ENCODE measurements at regions not wholly inside any gene's neighbourhood (a gene's known extent, or its start where the extent isn't known, plus 50 kb on each side); places are given as distances from the start of the nearest gene placed in this dataset.

- no peak for ATAC-seq
- no peak overlapping the region for H3K27ac ChIP-seq
- no peaks in the 10 kb centered on the region for H3K27me3 ChIP-seq (ENCODE audit: insufficient read depth in 3 of 3, low read length in 2 of 3)
- H3K4me3 ChIP-seq = no peak overlapping the region
- WGBS, 3 donors = 76 to 84% (median 77%) methylated on average over 11 of the region's 11 CpGs
- no peaks in the 10 kb centered on the region for H3K9me3 ChIP-seq
- intact Hi-C loops (cut with DNase I) = no loop called here
- no peaks in the 10 kb centered on the region for H3K36me3 ChIP-seq (ENCODE audit: insufficient read depth in 1 of 2, low read depth in 1 of 2)
- no peak for TF ChIP-seq CTCF (IDR thresholded peaks at IDR 0.05)
- H3K4me1 ChIP-seq = no peaks in the 10 kb centered on the region
- DNase-seq = no peak
These were observed 631.8 kb upstream of the RAB6C start for GRCh38 chr2:129347486-129348217.

- ATAC-seq (no peak), DNase-seq (no peak)
- H3K4me1 ChIP-seq = no peaks in the 10 kb centered on the region
- H3K9me3 ChIP-seq = no peaks in the 10 kb centered on the region
- TF ChIP-seq CTCF (IDR thresholded peaks at IDR 0.05) = no peak
- intact Hi-C loops (cut with DNase I) = no loop called here
- no peak overlapping the region for H3K4me3 ChIP-seq
- H3K27ac ChIP-seq = no peak overlapping the region
- H3K27me3 ChIP-seq (ENCODE audit: insufficient read depth in 3 of 3, low read length in 2 of 3) = no peaks in the 10 kb centered on the region
- 75 to 91% (median 81%) methylated on average over 2 of the region's 2 CpGs for WGBS, 3 donors
- no peaks in the 10 kb centered on the region for H3K36me3 ChIP-seq (ENCODE audit: insufficient read depth in 1 of 2, low read depth in 1 of 2)
These were observed 624.8 kb upstream of the RAB6C start for GRCh38 chr2:129354631-129355030.

GRCh38 chr2:129361688-129362087, 617.8 kb upstream of the RAB6C start:
- no peak overlapping the region for H3K27ac ChIP-seq
- DNase-seq (no peak), ATAC-seq (peak in 1 of 4 donors; percentile 8)
- no peaks in the 10 kb centered on the region for H3K4me1 ChIP-seq
- intact Hi-C loops (cut with DNase I) = no loop called here
- TF ChIP-seq CTCF (IDR thresholded peaks at IDR 0.05) = no peak
- H3K4me3 ChIP-seq = no peak overlapping the region
- 88 to 93% (median 91%) methylated on average over 3 of the region's 3 CpGs for whole genome bisulfite sequencing, 3 donors
- no peaks in the 10 kb centered on the region for H3K36me3 ChIP-seq (ENCODE audit: insufficient read depth in 1 of 2, low read depth in 1 of 2)
- no peaks in the 10 kb centered on the region for H3K27me3 ChIP-seq (ENCODE audit: insufficient read depth in 3 of 3, low read length in 2 of 3)
- H3K9me3 ChIP-seq = no peaks in the 10 kb centered on the region

GRCh38 chr2:129366263-129366662, 613.2 kb upstream of the RAB6C start:
- DNase-seq (no peak), ATAC-seq (no peak)
- intact Hi-C loops (cut with DNase I) = no loop called here
- TF ChIP-seq CTCF (IDR thresholded peaks at IDR 0.05) = no peak
- Histone ChIP-seq H3K36me3 (ENCODE audit: insufficient read depth in 1 of 2, low read depth in 1 of 2) (no peaks in the 10 kb centered on the region), H3K27ac (no peak overlapping the region), H3K4me3 (no peak overlapping the region), H3K4me1 (no peaks in the 10 kb centered on the region), H3K9me3 (no peaks in the 10 kb centered on the region), H3K27me3 (ENCODE audit: insufficient read depth in 3 of 3, low read length in 2 of 3) (no peaks in the 10 kb centered on the region)
- WGBS, 3 donors = 65 to 85% (median 76%) methylated on average over 7 of the region's 7 CpGs

- no peak for DNase-seq
- no peak overlapping the region for H3K27ac ChIP-seq
- 81 to 86% (median 83%) methylated on average over 4 of the region's 4 CpGs for WGBS, 3 donors
- no peaks in the 10 kb centered on the region for H3K9me3 ChIP-seq
- TF ChIP-seq CTCF (IDR thresholded peaks at IDR 0.05) = no peak
- H3K27me3 ChIP-seq (ENCODE audit: insufficient read depth in 3 of 3, low read length in 2 of 3) = no peaks in the 10 kb centered on the region
- intact Hi-C loops (cut with DNase I) = no loop called here
- H3K4me3 ChIP-seq = no peak overlapping the region
- ATAC-seq = no peak
- H3K36me3 ChIP-seq (ENCODE audit: insufficient read depth in 1 of 2, low read depth in 1 of 2) = no peaks in the 10 kb centered on the region
- no peaks in the 10 kb centered on the region for H3K4me1 ChIP-seq
These were observed 612.4 kb upstream of the RAB6C start for GRCh38 chr2:129367107-129367506.

All from psoas muscle (tissue), 7 donors.